Bronchial epithelial cell (primary cell): ENCODE measurements at regions not wholly inside any gene's neighbourhood (a gene's known extent, or its start where the extent isn't known, plus 50 kb on each side); places are given as distances from the start of the nearest gene placed in this dataset.

ENCODE experiments used
- DNase-seq: peaks from one replicate; pipeline ENCODE4 v3.0.0-alpha.2; 2010; ENCODE audit warnings: low read depth
- FAIRE-seq: peaks from 2 replicates; lab custom pipeline; 2011; peaks lifted over from hg19 to GRCh38; lab: Jason Lieb, UNC
- H3K27me3 ChIP-seq: 2 replicates; pipeline ENCODE4 v1.5.1; 2011; ENCODE audit warnings: low read length; ENCODE audit not compliant: control insufficient read depth, insufficient read depth
- H3K36me3 ChIP-seq: 2 replicates; pipeline ENCODE4 v1.5.1; 2011; ENCODE audit warnings: low read length; ENCODE audit not compliant: control insufficient read depth, insufficient read depth
- H3K4me3 ChIP-seq: 2 replicates; pipeline ENCODE4 v1.5.1; 2011; ENCODE audit warnings: mild to moderate bottlenecking, low read depth, low read length, control low read depth
- CTCF ChIP-seq: IDR thresholded peaks from 2 replicates; pipeline ENCODE4 v1.5.1; 2011; ENCODE audit warnings: mild to moderate bottlenecking, moderate library complexity, low read length, control low read depth, inconsistent platforms; ENCODE audit not compliant: insufficient read depth, severe bottlenecking

- Histone ChIP-seq H3K27me3 (no peaks in the 10 kb centered on the region), H3K36me3 (no peaks in the 10 kb centered on the region), H3K4me3 (no peak overlapping the region)
- DNase-seq (no peak), FAIRE-seq (no peak)
- no peak for TF ChIP-seq CTCF
Measured at GRCh38 chr3:118842147-118842863, 192.3 kb downstream of the IGSF11 start.

GRCh38 chr3:118846176-118846575, 188.5 kb downstream of the IGSF11 start:
- Histone ChIP-seq H3K4me3 (no peak overlapping the region), H3K27me3 (no peaks in the 10 kb centered on the region), H3K36me3 (no peaks in the 10 kb centered on the region)
- FAIRE-seq (no peak), DNase-seq (no peak)
- no peak for TF ChIP-seq CTCF
